HepG2 (cell line): ENCODE measurements at regions not wholly inside any gene's neighbourhood (a gene's known extent, or its start where the extent isn't known, plus 50 kb on each side); places are given as distances from the start of the nearest gene placed in this dataset.

Experiments used
- ATAC-seq: fragments of 200-7000 bp; cut with Tn5 transposase; 3 replicates; pipeline ENCODE4 v1.9.1; 2020; ENCODE audit warnings: mild to moderate bottlenecking, moderate library complexity
- BruUV-seq: library from RNA; stranded (reverse); fragments of 400-500 nt; replicated peaks from 2 replicates; lab custom pipeline; 2021; lab: Mats Ljungman, UMichigan
- CTCF ChIA-PET: fragments of 300-600 bp; formaldehyde crosslinking; extraction: SDS; loops from one replicate; lab custom pipeline; 2021; ENCODE audit warnings: low total read pairs, inconsistent platforms, low intra/inter-chr PET ratio; lab: Yijun Ruan, JAX
- POLR2A ChIA-PET: fragments of 350-600 bp; sonication (Branson Sonifier 250); formaldehyde crosslinking; loops from one replicate; lab custom pipeline; 2020; ENCODE audit warnings: antibody characterized with exemption, inconsistent platforms; lab: Yijun Ruan, JAX
- DNase-seq: peaks from one replicate; pipeline ENCODE4 v3.0.0-alpha.2; 2015; ENCODE audit warnings: low spot score
- FAIRE-seq: peaks from 3 replicates; lab custom pipeline; 2011; peaks lifted over from hg19 to GRCh38; lab: Jason Lieb, UNC
- H2AFZ ChIP-seq: one replicate; pipeline ENCODE4 v1.6.1; 2011; ENCODE audit warnings: low read length, inconsistent platforms
- H3K27ac ChIP-seq: fragments of 300-600 bp; 3 replicates; pipeline ENCODE4 v1.8.0; 2011; ENCODE audit warnings: mixed run types, mild to moderate bottlenecking, mixed read lengths, low read length, inconsistent platforms; ENCODE audit not compliant: insufficient read depth; ENCODE audit errors: extremely low read length
- H3K27me3 ChIP-seq, 2 experiments: fragments of 200-600 bp in 1 of 2; 2 replicates in 1 of 2; 3 replicates in 1 of 2; pipeline versions ENCODE4 v1.6.0 to v1.8.0; 2011; ENCODE audit warnings: low read length in 2 of 2, mild to moderate bottlenecking in 2 of 2, moderate library complexity in 2 of 2, inconsistent platforms in 1 of 2; ENCODE audit not compliant: insufficient read depth in 2 of 2, control insufficient read depth in 1 of 2
- H3K36me3 ChIP-seq, 2 experiments: fragments of 200-600 bp in 1 of 2; replicated peaks in 1 of 2; 2 replicates in 1 of 2; 3 replicates in 1 of 2; pipeline versions ENCODE4 v1.5.1 to v1.8.0; 2011; ENCODE audit warnings: low read length in 2 of 2, inconsistent platforms in 1 of 2; ENCODE audit not compliant: insufficient read depth in 2 of 2, control insufficient read depth in 1 of 2
- H3K4me1 ChIP-seq: 2 replicates; pipeline ENCODE4 v1.5.1; 2012; ENCODE audit warnings: low read length, inconsistent platforms; ENCODE audit not compliant: insufficient read depth
- H3K4me2 ChIP-seq: 2 replicates; pipeline ENCODE4 v1.6.0; 2011; ENCODE audit warnings: low read depth, low read length, inconsistent platforms
- H3K4me3 ChIP-seq, 3 experiments: fragments of 200-600 bp in 1 of 3; sonication (generic), shearing (Covaris generic) in 1 of 3; replicated peaks in 1 of 3; 2 replicates each; pipeline ENCODE4 v1.5.1; 2011 to 2016; ENCODE audit warnings: low read length in 3 of 3, inconsistent platforms in 2 of 3, low read depth in 2 of 3, mild to moderate bottlenecking in 2 of 3, control low read depth in 1 of 3, mixed read lengths in 1 of 3; ENCODE audit not compliant: insufficient read depth in 1 of 3
- H3K79me2 ChIP-seq: one replicate; pipeline ENCODE4 v1.6.1; 2011; ENCODE audit warnings: low read length, inconsistent platforms; ENCODE audit not compliant: insufficient read depth
- H3K9ac ChIP-seq: 2 replicates; pipeline ENCODE4 v1.6.0; 2011; ENCODE audit warnings: mild to moderate bottlenecking, low read depth, low read length, inconsistent platforms; ENCODE audit not compliant: insufficient read depth
- H3K9me3 ChIP-seq: 2 replicates; pipeline ENCODE4 v1.5.1; 2012; ENCODE audit warnings: mild to moderate bottlenecking, low read length
- H4K20me1 ChIP-seq: 2 replicates; pipeline ENCODE4 v1.6.0; 2011; ENCODE audit warnings: inconsistent platforms, mild to moderate bottlenecking, low read length, moderate library complexity; ENCODE audit not compliant: insufficient read depth
- HCFC1 ChIP-seq: fragments of 150-350 bp; IDR thresholded peaks from 2 replicates; pipeline ENCODE4 v1.6.1; 2014; ENCODE audit warnings: low read depth, low read length
- HIC2 ChIP-seq: sonication (generic); formaldehyde crosslinking; IDR thresholded peaks from 2 replicates; pipeline ENCODE4 v1.9.0; 2022; ENCODE audit warnings: low read depth, missing genetic modification reagents
- NAIF1 ChIP-seq: sonication (generic); formaldehyde crosslinking; IDR thresholded peaks from 2 replicates; pipeline ENCODE4 v1.5.0; 2020; ENCODE audit warnings: mild to moderate bottlenecking, missing genetic modification reagents, borderline replicate concordance
- NFE2L2 ChIP-seq: fragments of 150-350 bp; IDR thresholded peaks from 2 replicates; pipeline ENCODE4 v1.6.1; 2014; ENCODE audit warnings: low read length
- RARG ChIP-seq: sonication (generic); formaldehyde crosslinking; IDR thresholded peaks from 2 replicates; pipeline ENCODE4 v1.4.0; 2020; ENCODE audit warnings: low read depth, mild to moderate bottlenecking, missing genetic modification reagents
- RBAK ChIP-seq: sonication (generic); formaldehyde crosslinking; IDR thresholded peaks from 2 replicates; pipeline ENCODE4 v1.5.1; 2020; ENCODE audit warnings: mild to moderate bottlenecking, missing genetic modification reagents
- SMARCE1 ChIP-seq: fragments of 450-650 bp; IDR thresholded peaks from 2 replicates; pipeline ENCODE4 v1.6.1; 2017; ENCODE audit warnings: borderline replicate concordance
- TOPORS ChIP-seq: sonication (generic); formaldehyde crosslinking; IDR thresholded peaks from 2 replicates; pipeline ENCODE4 v1.8.0; 2023; ENCODE audit warnings: mild to moderate bottlenecking, missing genetic modification reagents
- ZNF282 ChIP-seq: fragments of 450-650 bp; IDR thresholded peaks from 2 replicates; pipeline ENCODE4 v1.6.1; 2018; ENCODE audit not compliant: partially characterized antibody
- ZNF569 ChIP-seq: sonication (generic); formaldehyde crosslinking; IDR thresholded peaks from 2 replicates; pipeline ENCODE4 v1.5.0; 2020; ENCODE audit warnings: mild to moderate bottlenecking, missing genetic modification reagents, moderate library complexity, borderline replicate concordance
- ZNF609 ChIP-seq: sonication (generic); formaldehyde crosslinking; IDR thresholded peaks from 2 replicates; pipeline ENCODE4 v1.4.0; 2020; ENCODE audit warnings: mild to moderate bottlenecking, missing genetic modification reagents, borderline replicate concordance
- WGBS: methylation state at CpG from one replicate; pipeline ENCODE4 v1.1.6; 2017; ENCODE audit warnings: low lambda C conversion rate; 5-methylcytosine and 5-hydroxymethylcytosine counted together
- in situ Hi-C: cut with HindIII; loops from 2 replicates; pipeline ENCODE4 v1.10.0; 2017; ENCODE audit warnings: low pct_unique_long_range_greater_than_20kb; ENCODE audit not compliant: extremely low pct_ligation_motif_present
- intact Hi-C: fragments of 100-400 bp; cut with micrococcal nuclease; formaldehyde crosslinking; loops from one replicate; pipeline ENCODE4 v1.10.0; 2022; ENCODE audit not compliant: unreplicated experiment
- TF ChIP-seq, protein P1 (sequence below): sonication (generic); formaldehyde crosslinking; IDR thresholded peaks from 2 replicates; pipeline ENCODE4 v1.8.0; 2022; ENCODE audit warnings: low read depth, missing genetic modification reagents

- no peak for TF ChIP-seq HCFC1
- TF ChIP-seq TOPORS (CRISPR knock-in tag) = no peak
- TF ChIP-seq ZNF282 = no peak
- no peak for TF ChIP-seq ZNF569 (CRISPR knock-in tag)
- TF ChIP-seq ZNF609 (CRISPR knock-in tag) = no peak
- no peak for TF ChIP-seq HIC2
- TF ChIP-seq NAIF1 (CRISPR knock-in tag) = no peak
- no peak for TF ChIP-seq RARG (CRISPR knock-in tag)
- TF ChIP-seq RBAK (CRISPR knock-in tag) = no peak
- TF ChIP-seq, protein P1, sequence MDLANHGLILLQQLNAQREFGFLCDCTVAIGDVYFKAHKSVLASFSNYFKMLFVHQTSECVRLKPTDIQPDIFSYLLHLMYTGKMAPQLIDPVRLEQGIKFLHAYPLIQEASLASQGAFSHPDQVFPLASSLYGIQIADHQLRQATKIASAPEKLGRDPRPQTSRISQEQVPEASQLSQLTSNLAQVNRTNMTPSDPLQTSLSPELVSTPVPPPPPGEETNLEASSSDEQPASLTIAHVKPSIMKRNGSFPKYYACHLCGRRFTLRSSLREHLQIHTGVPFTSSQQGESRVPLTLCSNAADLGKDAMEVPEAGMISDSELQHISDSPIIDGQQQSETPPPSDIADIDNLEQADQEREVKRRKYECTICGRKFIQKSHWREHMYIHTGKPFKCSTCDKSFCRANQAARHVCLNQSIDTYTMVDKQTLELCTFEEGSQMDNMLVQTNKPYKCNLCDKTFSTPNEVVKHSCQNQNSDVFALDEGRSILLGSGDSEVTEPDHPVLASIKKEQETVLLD (CRISPR knock-in tag) = no peak
- TF ChIP-seq NFE2L2 = no peak
- no peak for TF ChIP-seq SMARCE1
- H3K9ac ChIP-seq = no peak overlapping the region
- FAIRE-seq (no peak), ATAC-seq (no peak), DNase-seq (no peak)
- H3K4me1 ChIP-seq = no peaks in the 10 kb centered on the region
- in situ Hi-C loops (no loop called here), intact Hi-C loops (no loop called here)
- ChIA-PET CTCF (no interaction called here), POLR2A (no interaction called here)
- no peaks in the 10 kb centered on the region for H3K79me2 ChIP-seq
- H3K36me3 ChIP-seq = no peaks in the 10 kb centered on the region
- no peaks in the 10 kb centered on the region for H4K20me1 ChIP-seq
- H2AFZ ChIP-seq = no peak overlapping the region
- no peak overlapping the region for H3K27ac ChIP-seq
- no peaks in the 10 kb centered on the region for H3K9me3 ChIP-seq
- H3K4me3 ChIP-seq = no peak overlapping the region
- H3K27me3 ChIP-seq = peaks cover 0 to 7% of the 10 kb centered on the region in 2 experiments; a peak in 2 of 5 replicates
- no TSS peak for BruUV-seq
- WGBS = 3% methylated on average over 1 of the region's 1 CpG
- H3K4me2 ChIP-seq = no peak overlapping the region
These were observed 90.1 kb upstream of the BET1 start for GRCh38 chr7:94094298-94094697.
